ACC112 (cell line): ENCODE measurements at regions not wholly inside any gene's neighbourhood (a gene's known extent, or its start where the extent isn't known, plus 50 kb on each side); places are given as distances from the start of the nearest gene placed in this dataset.
A peak's percentile ranks its signal among the peaks of the same experiment; 100 is the strongest.

ENCODE experiments used
- H2AFZ ChIP-seq: fragments of 200-600 bp; sonication (generic); one replicate; pipeline ENCODE4 v1.6.0; 2017; ENCODE audit warnings: antibody characterized with exemption, low read length; ENCODE audit not compliant: unreplicated experiment
- H3K27ac ChIP-seq: fragments of 200-600 bp; sonication (generic); 2 replicates; pipeline ENCODE4 v1.5.1; 2014; ENCODE audit warnings: low read depth, mild to moderate bottlenecking, antibody characterized with exemption, low read length, moderate library complexity
- H3K27me3 ChIP-seq: fragments of 200-600 bp; sonication (generic); 2 replicates; pipeline ENCODE4 v1.6.1; 2014; ENCODE audit warnings: mild to moderate bottlenecking, antibody characterized with exemption, low read length, moderate library complexity, mixed read lengths; ENCODE audit not compliant: insufficient read depth
- H3K36me3 ChIP-seq: fragments of 200-600 bp; sonication (generic); 2 replicates; pipeline ENCODE4 v1.6.1; 2016; ENCODE audit warnings: mild to moderate bottlenecking, antibody characterized with exemption, low read length, moderate library complexity, mixed read lengths; ENCODE audit not compliant: insufficient read depth
- H3K4me1 ChIP-seq: fragments of 200-600 bp; sonication (generic); one replicate; pipeline ENCODE4 v1.6.1; 2016; ENCODE audit warnings: low read length, mixed read lengths; ENCODE audit not compliant: insufficient read depth, unreplicated experiment, control insufficient read depth
- H3K4me3 ChIP-seq: fragments of 200-600 bp; sonication (generic); 2 replicates; pipeline ENCODE4 v1.5.1; 2014; ENCODE audit warnings: mild to moderate bottlenecking, low read depth, low read length
- H3K79me2 ChIP-seq: fragments of 200-600 bp; sonication (generic); one replicate; pipeline ENCODE4 v1.6.0; 2016; ENCODE audit warnings: low read length; ENCODE audit not compliant: control insufficient read depth, unreplicated experiment, insufficient read depth

GRCh38 chr3:174430986-174431385 is 428.1 kb upstream of the NAALADL2 start:
- Histone ChIP-seq H2AFZ (no peak overlapping the region), H3K36me3 (no peaks in the 10 kb centered on the region), H3K4me1 (no peaks in the 10 kb centered on the region), H3K27ac (no peak overlapping the region), H3K27me3 (no peaks in the 10 kb centered on the region), H3K4me3 (no peak overlapping the region), H3K79me2 (no peaks in the 10 kb centered on the region)

DNA sequence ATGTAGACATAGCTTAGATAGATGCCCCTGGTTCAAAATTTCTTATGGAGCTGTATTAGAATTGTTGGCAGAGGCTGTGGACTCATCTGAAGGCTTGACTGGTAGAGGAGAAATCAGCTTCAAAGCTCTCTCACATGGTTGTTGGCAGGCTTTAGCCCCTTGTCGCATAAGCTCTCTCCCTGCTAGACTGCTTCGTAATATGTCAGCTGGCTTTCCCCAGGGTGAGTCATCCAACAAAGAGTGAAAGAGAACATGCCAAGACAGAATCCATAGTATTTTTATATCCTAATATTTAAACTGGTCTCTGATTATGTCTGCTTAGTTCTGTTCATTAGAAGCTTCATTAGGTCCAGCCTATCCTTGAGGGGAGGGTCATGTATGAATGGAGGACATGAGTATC is 427.4 kb upstream of the NAALADL2 start:
- peak overlapping the region; percentile 54 for H2AFZ ChIP-seq
- H3K4me3 ChIP-seq = no peak overlapping the region

GRCh38 chr3:174436367-174436766 is 422.8 kb upstream of the NAALADL2 start:
- Histone ChIP-seq H3K36me3 (no peaks in the 10 kb centered on the region), H3K4me1 (peaks cover 7% of the 10 kb centered on the region), H3K27ac (no peak overlapping the region), H3K79me2 (no peaks in the 10 kb centered on the region), H3K4me3 (no peak overlapping the region), H2AFZ (no peak overlapping the region), H3K27me3 (no peaks in the 10 kb centered on the region)

More for the DNA sequence above, 427.4 kb upstream of the NAALADL2 start:
- no peaks in the 10 kb centered on the region for H3K79me2 ChIP-seq
- H3K27ac ChIP-seq = no peak overlapping the region
- H3K4me1 ChIP-seq = no peaks in the 10 kb centered on the region
- H3K36me3 ChIP-seq = no peaks in the 10 kb centered on the region
- no peaks in the 10 kb centered on the region for H3K27me3 ChIP-seq

GRCh38 chr3:174438501-174439145 is 420.5 kb upstream of the NAALADL2 start:
- H3K79me2 ChIP-seq = peaks cover 14% of the 10 kb centered on the region
- peak overlapping the region; percentile 87 for H2AFZ ChIP-seq
- peaks cover 14% of the 10 kb centered on the region for H3K4me1 ChIP-seq
- no peaks in the 10 kb centered on the region for H3K36me3 ChIP-seq
- H3K27me3 ChIP-seq = no peaks in the 10 kb centered on the region
- H3K4me3 ChIP-seq = peak overlapping the region; percentile 91
- peak overlapping the region; percentile 98 for H3K27ac ChIP-seq

DNA sequence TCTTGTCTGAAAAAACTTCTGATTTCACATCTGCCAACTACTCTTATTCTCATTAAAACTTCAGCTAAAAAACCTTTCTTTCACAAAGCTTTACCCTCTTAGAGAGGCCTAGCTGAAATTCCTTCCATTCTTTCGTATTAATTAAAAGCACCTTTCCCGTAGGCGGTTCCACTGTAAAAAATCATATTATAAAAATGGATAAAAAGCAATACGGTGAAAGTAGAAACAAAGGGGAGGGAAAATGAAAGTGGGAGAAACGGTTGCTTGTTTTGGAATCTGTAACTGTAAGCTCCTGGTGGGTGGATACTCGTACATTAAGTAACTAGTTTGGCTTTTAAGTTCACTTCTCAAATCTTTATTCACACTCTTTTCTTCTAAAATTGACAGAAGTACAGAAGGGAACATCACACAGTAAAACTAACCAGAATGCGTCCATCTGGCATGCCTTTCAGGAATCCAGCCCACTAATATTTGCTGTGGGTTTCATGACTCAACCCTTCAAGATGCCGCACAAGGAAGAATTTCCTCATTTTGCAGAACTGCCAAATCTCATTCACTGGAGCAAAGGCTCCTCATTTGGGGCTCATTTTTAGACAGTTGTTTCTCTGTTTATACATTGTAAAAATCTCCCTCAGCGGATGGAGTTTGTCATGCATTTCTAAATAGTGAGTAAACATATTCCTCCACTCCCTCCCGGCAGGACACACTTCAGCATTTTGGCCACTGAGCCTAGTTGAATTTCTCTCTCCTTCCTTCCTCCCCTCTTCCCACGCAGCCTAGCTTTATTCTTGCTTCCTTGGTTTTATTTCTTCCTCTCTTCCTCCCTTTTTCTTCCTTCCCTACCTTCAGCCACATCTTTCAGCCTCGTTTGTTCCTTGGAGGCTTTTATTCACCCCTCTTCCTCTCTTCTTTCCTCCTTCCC is 419.5 kb upstream of the NAALADL2 start:
- Histone ChIP-seq H3K27ac (peak overlapping the region; percentile 98), H3K36me3 (no peaks in the 10 kb centered on the region), H3K27me3 (no peaks in the 10 kb centered on the region), H3K4me3 (peak overlapping the region; percentile 91), H2AFZ (peak overlapping the region; percentile 87), H3K4me1 (peaks cover 14% of the 10 kb centered on the region), H3K79me2 (peaks cover 24% of the 10 kb centered on the region)

GRCh38 chr3:174440253-174440701 is 418.9 kb upstream of the NAALADL2 start:
- peak overlapping the region; percentile 83 for H2AFZ ChIP-seq
- H3K4me3 ChIP-seq = peak overlapping the region; percentile 91
- H3K27me3 ChIP-seq = no peaks in the 10 kb centered on the region
- no peaks in the 10 kb centered on the region for H3K36me3 ChIP-seq
- peak overlapping the region; percentile 98 for H3K27ac ChIP-seq
- peaks cover 30% of the 10 kb centered on the region for H3K79me2 ChIP-seq
- H3K4me1 ChIP-seq = peaks cover 14% of the 10 kb centered on the region

DNA sequence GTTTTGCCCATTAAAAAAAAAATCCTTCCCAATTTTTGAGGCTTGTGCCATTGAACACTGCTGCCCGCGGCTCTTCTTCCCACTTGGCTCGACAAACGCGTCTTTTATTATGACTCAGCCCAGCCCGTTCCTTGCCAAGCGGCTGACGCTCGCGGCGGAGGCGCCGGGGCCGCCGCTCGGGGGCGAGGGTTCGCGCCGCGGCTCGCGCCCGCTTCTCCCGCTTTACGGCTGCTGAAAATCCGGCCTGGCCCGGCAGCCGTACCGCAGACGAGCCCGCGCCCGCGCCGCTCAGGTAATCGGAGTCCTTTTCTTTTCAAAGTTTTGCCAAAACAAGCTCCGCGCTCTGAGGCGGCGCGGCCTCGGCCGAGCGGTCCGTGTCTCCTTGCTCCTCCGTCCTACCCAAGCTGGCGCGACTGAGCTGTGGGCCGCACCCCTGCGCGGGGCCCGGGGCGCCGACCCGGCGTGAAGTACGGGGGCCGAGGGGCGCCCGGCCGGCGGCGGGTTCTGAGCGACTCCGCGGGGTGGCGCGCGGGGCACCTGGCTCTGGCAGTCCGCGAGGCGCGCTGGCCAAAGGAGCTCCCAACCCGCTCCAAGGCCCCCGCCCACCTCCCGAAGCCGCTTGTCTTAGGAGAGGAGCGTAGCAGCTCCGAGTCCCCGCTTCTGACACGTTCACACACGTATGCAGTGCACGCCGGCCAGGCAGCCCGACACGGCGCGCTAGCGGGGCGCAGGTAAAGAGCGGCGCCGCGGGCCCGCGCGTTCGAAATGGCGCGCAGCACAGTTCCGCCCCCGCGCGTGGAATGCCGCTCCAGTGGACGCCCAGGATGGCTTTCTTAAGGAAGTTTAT is 418.2 kb upstream of the NAALADL2 start:
- H3K27me3 ChIP-seq = no peaks in the 10 kb centered on the region
- H3K79me2 ChIP-seq = peaks cover 35% of the 10 kb centered on the region
- peak overlapping the region; percentile 91 for H3K4me3 ChIP-seq
- no peaks in the 10 kb centered on the region for H3K36me3 ChIP-seq
- peak overlapping the region; percentile 69 for H2AFZ ChIP-seq
- peaks cover 14% of the 10 kb centered on the region for H3K4me1 ChIP-seq
- peak overlapping the region; percentile 98 for H3K27ac ChIP-seq

DNA sequence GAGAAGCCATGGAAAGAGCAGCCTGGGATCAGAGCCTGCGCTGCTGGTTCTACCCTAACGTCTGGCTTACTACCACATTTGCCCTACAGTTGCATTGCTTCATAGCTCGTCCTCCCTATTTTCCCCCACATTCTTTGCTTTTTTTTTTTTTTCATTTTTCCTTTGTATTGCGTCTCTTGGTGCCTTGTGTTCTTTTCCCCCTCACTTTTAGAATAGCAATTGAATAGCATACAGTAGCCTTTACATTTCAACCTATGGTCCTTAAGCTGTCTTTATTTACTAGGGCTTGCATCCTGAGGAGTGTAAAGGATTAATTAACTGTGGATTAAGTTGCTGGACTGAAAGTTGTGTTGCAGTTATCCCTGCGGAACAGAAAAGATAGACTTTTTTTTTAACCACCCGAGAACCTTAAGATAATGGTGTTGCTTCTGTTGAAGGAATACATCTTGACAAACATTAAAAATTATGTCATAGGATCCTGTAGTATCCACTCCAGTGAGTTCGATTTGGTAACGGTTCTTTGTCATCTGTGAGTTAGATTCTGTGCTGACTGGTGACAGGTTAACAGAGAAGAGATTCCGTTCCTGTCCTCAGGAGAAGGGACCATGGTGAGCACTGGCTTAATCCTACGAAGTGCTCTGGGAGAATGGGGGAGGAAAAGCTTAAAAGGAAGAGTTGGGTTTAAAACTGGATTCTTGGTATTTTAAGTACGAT is 417.4 kb upstream of the NAALADL2 start:
- H3K36me3 ChIP-seq = no peaks in the 10 kb centered on the region
- peak overlapping the region; percentile 98 for H3K27ac ChIP-seq
- H3K27me3 ChIP-seq = no peaks in the 10 kb centered on the region
- peaks cover 35% of the 10 kb centered on the region for H3K79me2 ChIP-seq
- H3K4me1 ChIP-seq = peaks cover 14% of the 10 kb centered on the region
- H2AFZ ChIP-seq = peak overlapping the region; percentile 69
- H3K4me3 ChIP-seq = peak overlapping the region; percentile 91

DNA sequence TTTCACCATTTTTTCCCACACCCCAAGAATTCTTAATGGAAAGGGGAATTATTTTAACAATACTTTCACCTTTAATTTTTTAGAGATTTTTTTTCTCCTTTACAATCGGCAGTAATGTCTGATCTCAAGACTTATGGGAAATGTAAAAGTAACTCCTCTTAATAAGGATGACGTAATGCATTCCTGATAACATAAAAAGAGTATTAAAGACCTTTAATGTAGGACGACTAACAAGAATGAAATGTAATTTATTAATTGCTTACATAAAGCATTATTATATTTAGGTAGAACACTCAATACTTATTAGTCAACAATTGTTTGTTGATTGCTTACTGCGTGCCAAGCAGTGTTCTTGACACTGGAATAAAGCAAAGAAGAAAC is 416.8 kb upstream of the NAALADL2 start:
- peak overlapping the region; percentile 69 for H2AFZ ChIP-seq
- peaks cover 14% of the 10 kb centered on the region for H3K4me1 ChIP-seq
- H3K27me3 ChIP-seq = no peaks in the 10 kb centered on the region
- H3K36me3 ChIP-seq = no peaks in the 10 kb centered on the region
- H3K4me3 ChIP-seq = peak overlapping the region; percentile 91
- peaks cover 35% of the 10 kb centered on the region for H3K79me2 ChIP-seq
- H3K27ac ChIP-seq = peak overlapping the region; percentile 98

DNA sequence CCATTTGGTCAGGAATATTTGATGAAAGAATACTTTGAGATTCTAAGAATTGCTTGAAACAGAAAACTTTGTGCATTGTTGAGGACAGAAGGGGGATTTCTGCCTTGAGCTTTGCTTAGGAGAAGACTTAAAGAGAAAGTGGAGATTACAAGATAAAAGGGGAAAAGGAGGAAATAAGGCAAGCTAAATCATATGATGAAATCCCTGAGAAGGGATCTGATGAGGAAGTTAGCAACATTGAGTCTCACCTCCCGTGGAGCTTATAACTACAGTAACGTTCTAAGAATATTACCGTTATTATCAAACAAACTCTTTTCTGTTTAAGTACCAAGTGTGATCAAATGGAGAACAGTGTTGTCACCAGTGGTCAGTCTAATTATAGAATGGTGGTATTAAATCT is 414.7 kb upstream of the NAALADL2 start:
- Histone ChIP-seq H3K27me3 (no peaks in the 10 kb centered on the region), H3K27ac (no peak overlapping the region), H3K36me3 (peaks cover 5% of the 10 kb centered on the region; the same call in 1 of the 2 replicates), H3K79me2 (peaks cover 35% of the 10 kb centered on the region), H2AFZ (no peak overlapping the region), H3K4me3 (no peak overlapping the region), H3K4me1 (peaks cover 7% of the 10 kb centered on the region)
